VCaP (cell line): ENCODE measurements at regions not wholly inside any gene's neighbourhood (a gene's known extent, or its start where the extent isn't known, plus 50 kb on each side); places are given as distances from the start of the nearest gene placed in this dataset.

ENCODE experiments used
- H3K27ac ChIP-seq: fragments of 450-650 bp; 2 replicates; pipeline ENCODE4 v1.5.1; 2017
- TF ChIP-seq, protein P1 (sequence below): fragments of 450-650 bp; conservative IDR thresholded peaks from 2 replicates; pipeline ENCODE4 v1.5.1; 2017; ENCODE audit warnings: mild to moderate bottlenecking, moderate library complexity

DNA sequence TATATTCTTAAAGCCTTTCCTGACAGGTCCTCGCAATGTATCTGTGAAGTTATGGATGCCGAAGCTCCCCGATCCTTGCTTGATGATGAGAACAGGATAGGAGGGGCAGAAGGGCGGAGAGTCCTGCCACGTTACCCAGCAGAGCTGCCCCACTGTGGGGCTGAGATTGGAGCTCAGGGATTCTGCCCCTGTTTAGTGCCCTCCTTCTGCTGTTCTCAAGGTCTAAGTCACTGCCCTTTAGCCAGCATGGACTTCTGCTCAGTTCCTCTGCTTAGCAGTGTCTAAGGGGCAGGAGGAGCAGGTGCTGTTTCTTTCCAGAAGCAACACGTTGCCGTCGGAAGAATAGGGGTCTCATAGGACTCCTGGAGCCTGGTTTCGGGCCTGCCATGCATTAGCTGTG is 164.2 kb upstream of the B3GAT1 start:
- H3K27ac ChIP-seq: no peak overlapping the region
- TF ChIP-seq, protein P1, sequence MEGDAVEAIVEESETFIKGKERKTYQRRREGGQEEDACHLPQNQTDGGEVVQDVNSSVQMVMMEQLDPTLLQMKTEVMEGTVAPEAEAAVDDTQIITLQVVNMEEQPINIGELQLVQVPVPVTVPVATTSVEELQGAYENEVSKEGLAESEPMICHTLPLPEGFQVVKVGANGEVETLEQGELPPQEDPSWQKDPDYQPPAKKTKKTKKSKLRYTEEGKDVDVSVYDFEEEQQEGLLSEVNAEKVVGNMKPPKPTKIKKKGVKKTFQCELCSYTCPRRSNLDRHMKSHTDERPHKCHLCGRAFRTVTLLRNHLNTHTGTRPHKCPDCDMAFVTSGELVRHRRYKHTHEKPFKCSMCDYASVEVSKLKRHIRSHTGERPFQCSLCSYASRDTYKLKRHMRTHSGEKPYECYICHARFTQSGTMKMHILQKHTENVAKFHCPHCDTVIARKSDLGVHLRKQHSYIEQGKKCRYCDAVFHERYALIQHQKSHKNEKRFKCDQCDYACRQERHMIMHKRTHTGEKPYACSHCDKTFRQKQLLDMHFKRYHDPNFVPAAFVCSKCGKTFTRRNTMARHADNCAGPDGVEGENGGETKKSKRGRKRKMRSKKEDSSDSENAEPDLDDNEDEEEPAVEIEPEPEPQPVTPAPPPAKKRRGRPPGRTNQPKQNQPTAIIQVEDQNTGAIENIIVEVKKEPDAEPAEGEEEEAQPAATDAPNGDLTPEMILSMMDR: no peak

DNA sequence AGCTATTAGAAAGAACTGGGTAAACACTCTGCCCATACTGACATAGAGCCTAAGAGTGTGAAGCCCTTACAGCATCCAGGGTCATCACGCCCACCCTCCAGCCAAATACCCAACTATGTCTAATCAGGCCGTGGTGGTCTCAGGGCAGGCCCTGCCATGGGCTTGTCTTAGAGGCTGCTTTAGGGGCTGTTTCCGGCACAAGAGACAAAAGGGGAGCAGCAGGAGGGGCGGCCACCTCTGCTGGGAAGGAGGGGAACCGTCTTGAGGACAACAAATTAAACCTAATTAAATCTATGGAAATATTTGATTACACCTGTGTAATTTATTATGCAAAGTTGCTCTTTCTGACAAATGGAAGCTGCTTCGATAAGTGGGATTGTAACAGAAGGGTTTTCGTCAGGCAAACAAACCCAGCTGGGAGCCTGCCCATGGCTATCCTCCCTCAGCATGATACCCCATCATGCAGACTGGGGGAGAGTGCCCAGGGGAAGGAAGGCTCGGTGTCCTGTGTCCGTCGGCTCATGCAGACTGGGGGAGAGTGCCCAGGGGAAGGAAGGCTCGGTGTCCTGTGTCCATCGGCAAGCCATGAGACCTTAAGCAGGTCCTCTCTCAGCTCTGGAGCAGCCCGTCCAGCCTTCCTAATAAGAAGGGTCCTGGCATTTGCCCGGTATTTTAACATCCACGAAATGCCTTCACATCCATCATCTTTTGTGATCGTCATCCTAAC is 163.6 kb upstream of the B3GAT1 start:
- H3K27ac ChIP-seq: no peak overlapping the region
- TF ChIP-seq, protein P1: no peak

DNA sequence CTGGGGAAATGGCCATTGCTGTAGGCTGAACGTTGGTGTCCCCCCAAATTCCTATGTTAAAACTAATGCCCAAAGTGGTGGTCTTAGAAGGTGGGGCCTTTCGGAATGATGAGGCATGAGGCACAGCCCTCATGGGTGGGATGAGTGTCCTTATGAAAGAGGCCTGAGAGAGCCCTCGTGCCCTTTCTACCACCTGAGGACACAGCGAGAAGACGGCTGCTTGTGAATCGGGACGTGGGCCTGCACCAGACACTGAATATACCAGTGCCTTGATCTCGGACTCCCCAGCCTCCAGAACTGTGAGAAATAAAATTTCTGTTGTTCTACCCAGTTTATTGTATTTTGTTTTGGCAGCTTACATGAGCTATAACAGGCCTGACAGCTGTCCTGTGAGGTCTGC is 162.9 kb upstream of the B3GAT1 start:
- TF ChIP-seq, protein P1: no peak
- H3K27ac ChIP-seq: no peak overlapping the region

DNA sequence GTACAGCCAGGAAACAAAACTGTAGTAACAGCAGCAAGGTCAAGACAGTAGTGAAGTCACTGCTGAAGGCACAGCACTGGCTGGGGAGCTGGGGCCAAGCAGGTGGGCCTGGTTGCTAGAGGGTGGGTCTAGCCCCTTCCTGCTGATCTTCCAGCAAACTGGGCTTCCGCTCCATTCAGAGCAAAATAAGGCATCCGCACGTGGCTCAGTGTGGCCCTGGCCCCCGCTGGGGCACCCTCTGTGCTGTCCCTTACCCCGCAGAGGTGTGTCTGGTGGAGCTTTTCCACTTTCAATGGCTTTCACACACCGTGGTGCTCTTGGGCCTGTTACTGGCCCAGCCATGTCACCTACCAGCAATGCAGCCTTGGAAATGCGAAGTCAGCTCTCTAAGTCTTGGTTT is 162.4 kb upstream of the B3GAT1 start:
- H3K27ac ChIP-seq: no peak overlapping the region
- TF ChIP-seq, protein P1: no peak

DNA sequence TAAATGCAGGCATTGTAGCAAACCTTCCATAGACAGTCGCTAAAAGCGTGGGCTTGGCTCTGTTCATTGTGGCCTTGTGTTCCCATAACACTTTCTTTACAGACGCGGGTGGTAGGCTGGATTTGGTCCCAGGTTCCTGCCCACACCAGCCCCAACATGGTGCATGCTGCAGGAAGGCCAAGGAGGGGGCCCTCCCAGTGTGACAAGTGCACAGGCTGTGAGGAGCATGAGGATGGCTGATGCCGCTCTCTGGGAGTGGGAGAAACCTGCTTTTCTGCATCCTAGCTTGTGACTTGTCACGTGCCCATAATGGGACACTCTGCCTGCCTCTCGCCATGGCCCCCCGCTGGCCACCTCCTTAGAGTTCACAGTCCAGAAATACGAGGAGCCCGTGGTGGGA is 161.8 kb upstream of the B3GAT1 start:
- TF ChIP-seq, protein P1: no peak
- H3K27ac ChIP-seq: no peak overlapping the region

DNA sequence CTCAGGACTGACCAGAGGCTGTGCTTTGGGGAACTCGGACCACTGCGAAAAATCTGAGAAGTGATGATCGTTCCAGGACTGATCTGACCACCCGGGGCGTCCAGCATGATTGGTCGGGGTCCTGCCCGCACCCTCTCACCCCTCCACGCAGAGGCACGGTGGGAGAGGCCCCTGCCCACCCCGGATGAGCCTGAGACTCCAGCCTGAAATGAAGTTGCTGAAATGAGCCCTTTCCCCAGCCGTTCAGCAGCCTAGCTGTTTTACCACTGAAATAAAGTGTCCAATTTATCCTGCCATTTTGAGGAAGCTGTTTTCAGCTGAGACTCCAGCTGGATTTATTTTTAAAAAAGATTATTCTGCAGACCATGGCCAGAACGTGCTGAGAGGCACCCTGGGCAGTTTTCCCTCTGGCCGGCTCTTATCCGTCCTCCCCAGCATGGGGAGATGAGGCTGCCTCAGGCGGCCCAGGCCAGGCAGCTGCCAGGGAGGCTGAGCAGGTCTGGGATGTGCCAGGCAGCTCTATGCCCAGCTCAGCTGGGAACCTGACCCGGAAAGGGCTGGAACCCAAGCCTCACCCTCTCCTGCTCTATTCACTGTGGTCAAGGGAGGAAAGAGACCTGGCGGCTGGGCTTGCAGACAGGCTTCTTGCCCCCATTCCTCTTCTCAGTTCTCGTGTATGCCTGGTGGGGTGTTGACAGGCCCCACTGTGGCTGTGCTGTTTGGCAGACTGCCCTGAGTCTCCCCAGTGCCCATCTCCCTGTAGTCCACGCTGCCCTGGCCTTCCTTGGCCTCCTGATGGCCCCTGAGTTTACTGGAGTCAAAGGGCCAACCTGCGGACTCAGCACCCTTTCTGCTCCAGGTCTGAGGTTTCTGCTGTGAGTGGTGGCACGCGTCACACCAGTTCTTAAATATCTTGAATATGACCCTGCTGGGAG is 161.0 kb upstream of the B3GAT1 start:
- TF ChIP-seq, protein P1: no peak

DNA sequence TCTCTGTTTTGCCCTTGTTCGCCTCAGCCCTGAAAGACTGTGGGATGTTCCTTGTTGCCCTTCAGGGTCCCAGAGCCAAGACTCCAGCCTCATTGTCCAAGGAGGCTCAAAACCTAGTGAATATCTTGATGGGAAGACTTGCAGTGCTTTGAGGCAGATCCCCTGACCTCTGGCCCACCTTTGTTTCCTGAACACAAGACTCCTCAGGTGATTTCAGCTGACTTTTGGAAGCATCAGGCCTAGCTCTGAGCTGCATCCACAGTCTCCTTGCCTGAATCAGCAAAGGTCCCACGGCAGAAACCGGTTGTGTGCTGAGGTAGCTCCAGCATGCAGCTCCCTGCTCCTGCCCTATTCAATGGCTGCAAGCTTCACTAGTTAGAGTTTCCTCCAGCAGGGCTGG is 159.3 kb upstream of the B3GAT1 start:
- TF ChIP-seq, protein P1: no peak
- no peak overlapping the region for H3K27ac ChIP-seq

More for the DNA sequence above, 161.0 kb upstream of the B3GAT1 start:
- H3K27ac ChIP-seq: no peak overlapping the region
